GM21737 (cell line): ENCODE measurements at regions not wholly inside any gene's neighbourhood (a gene's known extent, or its start where the extent isn't known, plus 50 kb on each side); places are given as distances from the start of the nearest gene placed in this dataset.

ENCODE experiments used
- ATAC-seq: cut with Tn5 transposase; IDR thresholded peaks from one replicate; pipeline ENCODE4 v1.9.1; 2021; ENCODE audit warnings: mild to moderate bottlenecking, moderate library complexity; ENCODE audit not compliant: unreplicated experiment

- no peak for ATAC-seq
These were observed 293.1 kb upstream of the ID2 start for GRCh38 chr2:8388781-8389180.

- no peak for ATAC-seq
These were observed 292.3 kb upstream of the ID2 start for GRCh38 chr2:8389431-8390108.

- ATAC-seq: no peak
These were observed 290.7 kb upstream of the ID2 start for GRCh38 chr2:8391126-8391525.

DNA sequence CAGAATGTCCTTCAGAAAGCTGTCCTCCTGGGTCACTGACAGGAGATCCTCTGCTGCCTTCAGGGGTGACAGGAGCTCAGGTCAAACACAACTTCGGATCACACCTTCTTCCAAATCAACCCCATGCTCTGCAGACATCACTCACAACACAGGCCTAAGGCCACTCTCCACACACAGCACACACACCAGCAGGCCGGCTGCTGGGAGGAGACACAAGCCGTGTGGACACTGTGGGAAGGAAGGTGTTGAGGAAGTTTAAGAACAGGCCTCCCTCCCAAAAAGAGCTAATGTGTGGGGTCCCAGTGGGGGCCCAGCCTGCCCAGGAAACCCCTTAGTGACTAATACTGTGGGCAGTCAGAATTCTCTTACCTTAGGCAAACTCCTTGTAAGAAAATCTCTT, 290.3 kb upstream of the ID2 start:
- no peak for ATAC-seq

- ATAC-seq: no peak
These were observed 289.6 kb upstream of the ID2 start for GRCh38 chr2:8392098-8392866.

- no peak for ATAC-seq
These were observed 288.4 kb upstream of the ID2 start for GRCh38 chr2:8393506-8393905.

GRCh38 chr2:8394131-8394530, 287.7 kb upstream of the ID2 start:
- no peak for ATAC-seq

GRCh38 chr2:8394569-8395359, 287.1 kb upstream of the ID2 start:
- ATAC-seq: no peak

- no peak for ATAC-seq
These were observed 286.1 kb upstream of the ID2 start for GRCh38 chr2:8395718-8396117.

- no peak for ATAC-seq
These were observed 283.7 kb upstream of the ID2 start for GRCh38 chr2:8398040-8398668.

DNA sequence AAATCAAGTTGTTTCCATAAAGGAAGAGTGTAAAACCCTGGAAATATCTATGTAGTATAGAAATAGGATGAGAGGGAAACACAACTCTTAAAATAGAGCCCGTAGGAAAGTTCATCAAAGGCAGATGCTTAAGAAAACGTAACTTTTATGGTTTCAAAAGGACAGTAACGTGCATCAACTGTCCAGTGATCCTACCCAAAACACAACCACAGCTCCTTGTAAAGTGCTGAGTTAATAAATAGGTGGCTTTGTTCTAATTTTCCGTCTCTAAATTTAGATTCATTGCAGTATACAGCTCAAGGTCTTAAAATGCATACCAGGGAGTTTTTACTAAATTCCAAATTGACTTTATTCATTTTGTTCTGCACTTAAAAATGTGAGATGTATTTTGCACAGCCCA, 282.1 kb upstream of the ID2 start:
- no peak for ATAC-seq

DNA sequence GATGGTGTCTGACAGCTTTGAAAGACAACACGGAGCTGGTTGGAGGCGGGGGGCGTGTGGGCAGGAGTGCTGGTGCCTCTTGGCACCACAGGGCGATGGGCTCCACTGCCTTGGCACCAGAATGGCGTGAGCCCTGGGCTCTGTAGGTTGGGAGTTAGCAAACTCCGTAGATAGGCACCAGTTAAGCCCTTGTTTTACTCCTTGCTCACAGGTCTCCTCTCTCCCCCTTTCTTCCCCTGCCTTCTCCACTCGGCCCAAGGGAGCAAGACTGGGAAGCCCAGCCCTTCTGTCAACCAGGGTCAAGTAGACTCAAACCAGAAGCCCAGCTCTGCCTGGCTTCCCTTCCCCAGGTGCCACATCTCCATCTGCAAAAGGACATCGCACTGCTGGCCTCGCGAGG, 281.7 kb upstream of the ID2 start:
- no peak for ATAC-seq

- no peak for ATAC-seq
These were observed 279.6 kb upstream of the ID2 start for GRCh38 chr2:8402222-8402621.

DNA sequence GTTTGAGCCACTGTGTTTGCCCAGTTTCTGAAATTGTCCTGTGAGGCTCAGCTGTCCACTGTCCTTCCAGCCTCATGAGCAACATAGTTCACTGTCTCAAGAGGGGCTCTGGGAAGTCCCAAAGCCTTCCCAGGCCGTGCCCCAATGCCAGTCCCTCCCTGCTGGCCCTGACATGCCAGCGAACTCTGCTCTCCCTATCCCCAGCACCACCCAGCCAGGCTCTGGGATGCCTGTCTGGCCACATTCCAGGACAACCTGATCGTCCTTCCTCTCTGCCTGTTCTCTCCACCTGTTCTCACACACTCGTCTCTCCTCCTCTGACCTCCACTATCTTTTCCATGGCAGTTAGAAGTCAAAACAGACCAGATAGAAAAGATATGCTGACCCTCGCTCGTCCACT, 278.0 kb upstream of the ID2 start:
- no peak for ATAC-seq

DNA sequence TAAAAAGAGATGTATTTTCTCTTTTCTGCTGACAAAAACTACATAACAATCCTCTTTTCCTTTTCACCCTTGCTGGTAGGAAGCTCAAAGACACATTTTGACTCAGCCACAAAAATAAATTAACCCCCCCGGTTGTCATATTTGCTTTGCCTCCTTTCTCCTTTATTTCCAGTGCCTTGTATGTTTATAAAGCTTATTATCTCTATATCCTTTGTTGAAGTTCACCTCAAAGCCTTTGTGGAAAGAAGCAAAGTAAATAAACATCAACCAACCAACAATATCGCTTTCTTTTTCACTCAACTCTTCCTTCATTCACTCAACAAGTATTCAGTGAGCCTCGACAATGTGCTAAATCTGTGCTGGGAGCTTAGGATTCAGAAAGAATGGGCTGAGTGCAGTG, 276.5 kb upstream of the ID2 start:
- no peak for ATAC-seq

- ATAC-seq: no peak
These were observed 275.6 kb upstream of the ID2 start for GRCh38 chr2:8406271-8406670.

DNA sequence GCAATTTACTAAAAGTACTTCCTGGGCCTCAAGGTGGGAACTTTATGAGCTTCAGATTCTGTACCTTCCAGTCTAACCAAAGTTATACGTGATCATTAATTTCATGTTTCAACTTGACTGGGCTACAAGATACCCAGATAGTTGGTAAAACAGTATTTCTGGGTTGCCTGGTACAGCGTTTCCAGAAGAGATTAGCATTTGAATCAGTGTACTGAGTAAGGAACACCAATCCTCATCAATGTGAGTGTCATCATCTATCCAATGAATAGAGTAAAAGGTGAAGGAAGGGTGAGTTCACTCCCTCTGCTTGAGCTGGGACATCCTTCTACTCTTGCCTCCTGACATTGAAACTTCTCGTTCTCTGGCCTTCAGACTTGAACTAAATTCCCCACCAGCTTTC, 274.5 kb upstream of the ID2 start:
- no peak for ATAC-seq

GRCh38 chr2:8408560-8409460, 273.0 kb upstream of the ID2 start:
- ATAC-seq: peak; percentile 88

GRCh38 chr2:8409461-8410260, 272.2 kb upstream of the ID2 start:
- ATAC-seq: no peak

- no peak for ATAC-seq
These were observed 269.8 kb upstream of the ID2 start for GRCh38 chr2:8412082-8412481.
